Sigmoid colon (tissue), 4 donors: ENCODE measurements at regions not wholly inside any gene's neighbourhood (a gene's known extent, or its start where the extent isn't known, plus 50 kb on each side); places are given as distances from the start of the nearest gene placed in this dataset.
"Not testable (repeated sequence)": the region's sequence is repeated elsewhere in the genome, so short reads cannot be mapped to it uniquely, and the experiment has no call there.

Experiments used
- CTCF ChIP-seq, 4 experiments: fragments of 450-650 bp in 3 of 4; fragments of 200-600 bp in 1 of 4; IDR thresholded peaks; one replicate each; pipeline ENCODE4 v1.5.1; 2016 to 2019; ENCODE audit warnings: antibody characterized with exemption in 4 of 4, mild to moderate bottlenecking in 3 of 4, moderate library complexity in 2 of 4
- EP300 ChIP-seq, 4 donors: sonication (generic); formaldehyde crosslinking; IDR thresholded peaks; one replicate each; pipeline ENCODE4 v1.6.1; 2017; ENCODE audit warnings: antibody characterized with exemption in 4 of 4
- POLR2A ChIP-seq, 2 donors: fragments of 450-650 bp; IDR thresholded peaks; one replicate each; pipeline ENCODE4 v1.6.1; 2016; ENCODE audit warnings: antibody characterized with exemption in 2 of 2, mild to moderate bottlenecking in 2 of 2, moderate library complexity in 2 of 2

DNA sequence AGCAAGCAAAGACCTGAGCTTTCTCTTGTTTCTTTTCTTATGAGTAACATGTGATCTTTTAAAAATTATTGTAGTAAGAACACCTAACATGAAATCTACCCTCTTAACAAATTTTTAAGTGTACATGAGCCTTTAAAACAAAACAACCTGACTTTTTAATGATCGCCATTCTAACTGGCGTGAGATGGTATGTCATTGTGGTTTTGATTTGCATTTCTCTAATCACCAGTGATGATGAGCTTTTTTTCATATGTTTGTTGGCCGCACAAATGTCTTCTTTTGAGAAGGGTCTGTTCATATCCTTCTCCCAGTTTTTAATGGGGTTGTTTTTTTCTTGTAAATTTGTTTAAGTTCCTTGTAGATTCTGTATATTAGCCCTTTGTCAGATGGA is 73.7 kb upstream of the BMP2 start:
- TF ChIP-seq CTCF, POLR2A, EP300 (IDR thresholded peaks at IDR 0.05): not testable (repeated sequence)
